ENCODE measurements at regions not wholly inside any gene's neighbourhood (a gene's known extent, or its start where the extent isn't known, plus 50 kb on each side); places are given as distances from the start of the nearest gene placed in this dataset.

DNA sequence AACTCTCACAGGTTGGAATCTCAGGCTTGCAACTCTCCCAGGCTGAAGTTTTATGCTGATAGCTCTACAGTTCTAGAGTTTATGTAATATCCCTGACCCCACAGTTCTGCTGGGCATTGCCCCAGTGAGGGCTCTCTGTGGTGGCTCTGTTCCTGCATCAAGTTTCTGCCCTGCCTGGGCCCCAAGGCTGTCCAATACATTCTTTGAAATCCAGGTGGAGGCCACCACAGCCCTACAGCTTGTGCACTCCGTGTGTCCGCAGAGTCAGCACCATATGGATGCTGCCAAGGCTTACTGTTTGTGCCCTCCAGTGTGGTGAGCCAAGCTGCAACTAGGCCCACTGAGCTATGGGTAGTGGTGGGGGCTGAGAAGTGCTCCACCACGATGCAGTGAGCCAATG is 1141.2 kb upstream of the EPHA6 start:
- no peaks in the 10 kb centered on the region for H3K4me1 ChIP-seq
- no peak overlapping the region for H3K27ac ChIP-seq
- no peak overlapping the region for H3K4me2 ChIP-seq (ENCODE audit: low read length)
- no peak overlapping the region for H3K4me3 ChIP-seq (ENCODE audit: low read depth, low read length)
- no peaks in the 10 kb centered on the region for H3K79me2 ChIP-seq
- no peak overlapping the region for H2AFZ ChIP-seq
- no peak overlapping the region for H3K9ac ChIP-seq
- no peaks in the 10 kb centered on the region for H3K36me3 ChIP-seq (ENCODE audit: control insufficient read depth, insufficient read depth, low read length)
- H3K9me3 ChIP-seq (ENCODE audit: control insufficient read depth, low read length) = no peaks in the 10 kb centered on the region
- no peak for TF ChIP-seq CTCF (IDR thresholded peaks at IDR 0.05)
- no peaks in the 10 kb centered on the region for H3K27me3 ChIP-seq (ENCODE audit: control insufficient read depth, insufficient read depth, low read length)

DNA sequence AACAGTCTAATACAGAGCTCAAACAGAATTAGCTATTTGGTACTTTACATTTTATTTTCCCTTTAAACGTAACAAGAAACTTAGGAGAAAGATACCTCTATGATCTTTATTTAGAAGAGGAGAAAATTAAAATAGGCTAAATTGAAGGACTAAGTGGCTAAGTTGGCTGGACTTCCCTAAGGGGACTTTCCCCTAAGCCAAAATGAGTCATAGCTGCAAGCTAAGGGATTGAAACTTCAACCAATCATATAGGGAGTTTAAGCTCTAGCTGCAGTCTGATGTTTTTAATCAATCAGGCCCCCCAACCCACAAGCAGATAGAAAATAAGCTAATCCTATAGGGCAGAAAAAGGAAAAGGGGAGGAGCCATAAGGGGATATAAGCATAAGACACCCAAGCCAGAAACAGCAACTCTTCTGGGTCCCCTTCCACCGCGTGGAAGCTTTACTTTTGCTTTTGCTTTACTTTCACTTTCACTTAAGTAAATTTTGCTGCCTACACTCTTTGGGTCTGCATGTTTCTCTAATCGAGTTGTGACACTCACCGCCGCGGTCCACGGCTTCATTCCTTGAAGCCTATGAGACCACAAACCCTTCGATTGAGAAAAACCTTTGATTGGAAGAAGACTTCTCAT is 1108.5 kb upstream of the EPHA6 start:
- H3K4me3 ChIP-seq (ENCODE audit: low read depth, low read length) = no peak overlapping the region
- no peaks in the 10 kb centered on the region for H3K27me3 ChIP-seq (ENCODE audit: control insufficient read depth, insufficient read depth, low read length)
- no peak overlapping the region for H2AFZ ChIP-seq
- no peak for TF ChIP-seq CTCF (IDR thresholded peaks at IDR 0.05)
- no peak overlapping the region for H3K9ac ChIP-seq
- no peaks in the 10 kb centered on the region for H3K36me3 ChIP-seq (ENCODE audit: control insufficient read depth, insufficient read depth, low read length)
- no peak overlapping the region for H3K4me2 ChIP-seq (ENCODE audit: low read length)
- H3K9me3 ChIP-seq (ENCODE audit: control insufficient read depth, low read length) = no peaks in the 10 kb centered on the region
- no peaks in the 10 kb centered on the region for H3K4me1 ChIP-seq
- H3K79me2 ChIP-seq = no peaks in the 10 kb centered on the region
- no peak overlapping the region for H3K27ac ChIP-seq

DNA sequence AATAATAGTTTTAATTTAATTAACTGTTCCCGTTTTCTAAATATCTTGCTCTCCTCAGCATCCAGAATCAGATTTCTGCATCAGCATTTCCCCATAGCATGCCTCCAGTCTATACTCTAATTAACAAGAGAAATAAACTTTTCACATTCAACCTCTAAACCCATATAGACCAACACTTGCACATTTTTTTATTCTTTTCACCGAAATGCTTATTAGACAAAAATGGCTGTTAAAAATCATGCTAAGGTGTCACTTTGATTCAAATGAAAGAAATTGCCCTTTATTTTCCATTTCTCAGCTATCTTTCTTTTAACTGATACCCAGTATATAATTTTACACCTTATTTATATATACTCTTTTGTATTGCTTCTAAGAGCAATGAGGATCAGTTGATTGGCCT is 1107.1 kb upstream of the EPHA6 start:
- Histone ChIP-seq H3K4me2 (ENCODE audit: low read length) (no peak overlapping the region), H3K4me1 (no peaks in the 10 kb centered on the region), H3K27ac (no peak overlapping the region), H2AFZ (no peak overlapping the region), H3K4me3 (ENCODE audit: low read depth, low read length) (no peak overlapping the region), H3K27me3 (ENCODE audit: control insufficient read depth, insufficient read depth, low read length) (no peaks in the 10 kb centered on the region), H3K79me2 (no peaks in the 10 kb centered on the region), H3K9ac (no peak overlapping the region), H3K9me3 (ENCODE audit: control insufficient read depth, low read length) (no peaks in the 10 kb centered on the region), H3K36me3 (ENCODE audit: control insufficient read depth, insufficient read depth, low read length) (no peaks in the 10 kb centered on the region)
- TF ChIP-seq CTCF (IDR thresholded peaks at IDR 0.05) = no peak

DNA sequence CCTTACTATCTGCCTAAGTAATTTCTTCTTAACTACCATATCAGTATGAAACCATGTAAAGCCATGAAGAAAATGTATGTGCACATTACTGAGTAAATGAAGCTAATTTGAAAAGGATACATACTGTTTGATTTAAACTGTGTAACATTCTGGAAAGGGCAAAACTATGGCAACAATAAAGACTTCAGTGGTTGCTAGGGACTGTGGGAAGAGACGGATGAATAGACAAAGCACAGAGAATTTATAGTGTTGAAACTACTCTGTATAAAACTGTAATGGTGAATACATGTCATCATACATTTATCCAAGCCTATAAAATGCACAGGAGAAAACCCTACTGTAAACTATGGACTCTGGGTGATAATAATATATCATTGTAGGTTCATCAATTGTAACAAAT is 1103.7 kb upstream of the EPHA6 start:
- TF ChIP-seq CTCF (IDR thresholded peaks at IDR 0.05) = no peak
- Histone ChIP-seq H3K27ac (no peak overlapping the region), H2AFZ (no peak overlapping the region), H3K79me2 (no peaks in the 10 kb centered on the region), H3K36me3 (ENCODE audit: control insufficient read depth, insufficient read depth, low read length) (no peaks in the 10 kb centered on the region), H3K4me1 (no peaks in the 10 kb centered on the region), H3K9me3 (ENCODE audit: control insufficient read depth, low read length) (no peaks in the 10 kb centered on the region), H3K4me3 (ENCODE audit: low read depth, low read length) (no peak overlapping the region), H3K4me2 (ENCODE audit: low read length) (no peak overlapping the region), H3K9ac (no peak overlapping the region), H3K27me3 (ENCODE audit: control insufficient read depth, insufficient read depth, low read length) (no peaks in the 10 kb centered on the region)

- no peaks in the 10 kb centered on the region for H3K36me3 ChIP-seq (ENCODE audit: control insufficient read depth, insufficient read depth, low read length)
- H3K27ac ChIP-seq = no peak overlapping the region
- no peak overlapping the region for H3K4me3 ChIP-seq (ENCODE audit: low read depth, low read length)
- H3K27me3 ChIP-seq (ENCODE audit: control insufficient read depth, insufficient read depth, low read length) = no peaks in the 10 kb centered on the region
- H2AFZ ChIP-seq = no peak overlapping the region
- H3K4me2 ChIP-seq (ENCODE audit: low read length) = no peak overlapping the region
- TF ChIP-seq CTCF (IDR thresholded peaks at IDR 0.05) = no peak
- no peaks in the 10 kb centered on the region for H3K9me3 ChIP-seq (ENCODE audit: control insufficient read depth, low read length)
- H3K4me1 ChIP-seq = no peaks in the 10 kb centered on the region
- no peaks in the 10 kb centered on the region for H3K79me2 ChIP-seq
- no peak overlapping the region for H3K9ac ChIP-seq
These were observed 1102.6 kb upstream of the EPHA6 start for GRCh38 chr3:95711789-95712188.

Data from parathyroid adenoma (tissue), 2 donors.